ENCODE measurements at regions not wholly inside any gene's neighbourhood (a gene's known extent, or its start where the extent isn't known, plus 50 kb on each side); places are given as distances from the start of the nearest gene placed in this dataset.
"Not testable (repeated sequence)": the region's sequence is repeated elsewhere in the genome, so short reads cannot be mapped to it uniquely, and the experiment has no call there.

GRCh38 chr18:10095356-10095755 lies 181.5 kb downstream of the VAPA start:
- no peak for TF ChIP-seq CTCF (IDR thresholded peaks at IDR 0.05; ENCODE audit: insufficient read depth, low read depth, low read length)
- H3K4me3 ChIP-seq (ENCODE audit: low read depth, low read length) = no peak overlapping the region
- DNase-seq (ENCODE audit: low read depth) = no peak

GRCh38 chr18:10099539-10100140 lies 185.8 kb downstream of the VAPA start:
- H3K4me3 ChIP-seq (ENCODE audit: low read depth, low read length) = no peak overlapping the region
- no peak for TF ChIP-seq CTCF (IDR thresholded peaks at IDR 0.05; ENCODE audit: insufficient read depth, low read depth, low read length)
- peak; percentile 43 for DNase-seq (ENCODE audit: low read depth)

- no peak overlapping the region for H3K4me3 ChIP-seq (ENCODE audit: low read depth, low read length)
- no peak for DNase-seq (ENCODE audit: low read depth)
- no peak for TF ChIP-seq CTCF (IDR thresholded peaks at IDR 0.05; ENCODE audit: insufficient read depth, low read depth, low read length)
These were observed 186.4 kb downstream of the VAPA start for GRCh38 chr18:10100196-10100595.

GRCh38 chr18:10100941-10101701 lies 187.3 kb downstream of the VAPA start:
- H3K4me3 ChIP-seq (ENCODE audit: low read depth, low read length) = no peak overlapping the region
- no peak for DNase-seq (ENCODE audit: low read depth)
- TF ChIP-seq CTCF (IDR thresholded peaks at IDR 0.05; ENCODE audit: insufficient read depth, low read depth, low read length) = no peak

GRCh38 chr18:10101729-10102128 lies 187.9 kb downstream of the VAPA start:
- H3K4me3 ChIP-seq (ENCODE audit: low read depth, low read length) = no peak overlapping the region
- DNase-seq (ENCODE audit: low read depth) = no peak
- TF ChIP-seq CTCF (IDR thresholded peaks at IDR 0.05; ENCODE audit: insufficient read depth, low read depth, low read length) = no peak

GRCh38 chr18:10105118-10105517 lies 191.3 kb downstream of the VAPA start:
- not testable (repeated sequence) for DNase-seq (ENCODE audit: low read depth); H3K4me3 ChIP-seq (ENCODE audit: low read depth, low read length)

GRCh38 chr18:10111191-10111590 lies 197.4 kb downstream of the VAPA start:
- DNase-seq (ENCODE audit: low read depth) = no peak
- H3K4me3 ChIP-seq (ENCODE audit: low read depth, low read length) = no peak overlapping the region
- no peak for TF ChIP-seq CTCF (IDR thresholded peaks at IDR 0.05; ENCODE audit: insufficient read depth, low read depth, low read length)
